Progenitor cell of endocrine pancreas (in vitro differentiated cells): ENCODE measurements at regions not wholly inside any gene's neighbourhood (a gene's known extent, or its start where the extent isn't known, plus 50 kb on each side); places are given as distances from the start of the nearest gene placed in this dataset.

Source experiments
- DNase-seq: peaks from one replicate; pipeline ENCODE4 v3.0.0; 2021; ENCODE audit warnings: low spot score; ENCODE audit not compliant: unreplicated experiment
- H3K27ac Mint-ChIP-seq: 2 replicates; pipeline ENCODE4 v1.8.0; 2021; ENCODE audit warnings: mild to moderate bottlenecking, moderate library complexity, mixed read lengths
- H3K27me3 Mint-ChIP-seq: 2 replicates; pipeline ENCODE4 v1.8.0; 2021; ENCODE audit warnings: mixed read lengths
- H3K36me3 Mint-ChIP-seq: 2 replicates; pipeline ENCODE4 v1.8.0; 2022; ENCODE audit warnings: mixed read lengths; ENCODE audit not compliant: insufficient read depth
- H3K4me1 Mint-ChIP-seq: 2 replicates; pipeline ENCODE4 v1.8.0; 2021; ENCODE audit warnings: low read depth, mixed read lengths
- H3K4me3 Mint-ChIP-seq: 2 replicates; pipeline ENCODE4 v1.8.0; 2021; ENCODE audit warnings: low read depth, mild to moderate bottlenecking, moderate library complexity, mixed read lengths
- H3K9me3 Mint-ChIP-seq: 2 replicates; pipeline ENCODE4 v1.8.0; 2021; ENCODE audit warnings: low read depth, mixed read lengths
- CTCF ChIP-seq: fragments of 200-600 bp; sonication (generic); IDR thresholded peaks from one replicate; pipeline ENCODE4 v1.5.0; 2021; ENCODE audit warnings: antibody characterized with exemption, mild to moderate bottlenecking; ENCODE audit not compliant: unreplicated experiment

DNA sequence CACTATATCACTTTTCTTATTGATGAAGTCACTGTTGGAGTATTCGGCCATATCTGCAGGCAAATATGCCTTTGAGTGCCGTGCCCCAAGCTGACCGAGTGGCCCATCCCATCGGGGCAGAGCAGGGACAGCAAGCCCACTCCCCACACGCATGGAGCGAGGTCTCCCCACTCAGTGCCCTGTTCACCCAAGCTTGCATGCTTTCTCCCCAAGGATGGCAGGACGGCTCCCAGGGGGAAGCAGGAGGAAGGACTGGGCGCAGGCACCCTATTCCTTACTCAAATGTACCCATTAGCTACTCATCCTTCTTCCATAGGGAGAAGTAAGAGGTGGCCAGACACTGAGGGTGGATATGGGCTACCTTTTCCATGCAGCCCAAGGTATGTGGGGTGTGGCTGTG, 309.0 kb downstream of the IRX1 start:
- no peak overlapping the region for H3K4me3 Mint-ChIP-seq
- no peak for DNase-seq
- H3K9me3 Mint-ChIP-seq = no peaks in the 10 kb centered on the region
- no peak for TF ChIP-seq CTCF
- H3K36me3 Mint-ChIP-seq = no peaks in the 10 kb centered on the region
- H3K27ac Mint-ChIP-seq = no peak overlapping the region
- peaks cover 12% of the 10 kb centered on the region for H3K27me3 Mint-ChIP-seq
- peaks cover 6% of the 10 kb centered on the region for H3K4me1 Mint-ChIP-seq

DNA sequence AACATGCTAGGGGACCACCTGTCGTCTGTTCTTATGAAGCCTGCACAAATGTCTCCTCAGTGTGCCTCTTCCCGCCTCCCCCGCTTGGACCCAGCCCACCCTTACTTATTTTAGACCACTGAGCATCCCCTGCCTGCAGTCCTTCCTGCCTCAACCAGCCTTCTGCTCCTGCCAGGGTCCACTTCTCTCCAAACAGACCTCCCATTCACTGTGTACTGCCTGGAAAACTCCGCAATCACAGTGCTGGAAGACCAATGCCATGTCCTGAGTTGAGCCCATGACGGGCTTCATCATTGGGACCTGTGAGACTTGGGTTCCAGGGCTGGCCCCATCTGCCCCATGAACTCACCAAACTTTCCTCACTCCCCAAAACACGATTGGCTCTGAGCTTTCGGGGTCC, 309.4 kb downstream of the IRX1 start:
- Mint-ChIP-seq H3K9me3 (no peaks in the 10 kb centered on the region), H3K4me3 (no peak overlapping the region), H3K4me1 (peaks cover 6% of the 10 kb centered on the region), H3K27ac (no peak overlapping the region), H3K36me3 (no peaks in the 10 kb centered on the region), H3K27me3 (peaks cover 14% of the 10 kb centered on the region)
- no peak for DNase-seq
- TF ChIP-seq CTCF = no peak

DNA sequence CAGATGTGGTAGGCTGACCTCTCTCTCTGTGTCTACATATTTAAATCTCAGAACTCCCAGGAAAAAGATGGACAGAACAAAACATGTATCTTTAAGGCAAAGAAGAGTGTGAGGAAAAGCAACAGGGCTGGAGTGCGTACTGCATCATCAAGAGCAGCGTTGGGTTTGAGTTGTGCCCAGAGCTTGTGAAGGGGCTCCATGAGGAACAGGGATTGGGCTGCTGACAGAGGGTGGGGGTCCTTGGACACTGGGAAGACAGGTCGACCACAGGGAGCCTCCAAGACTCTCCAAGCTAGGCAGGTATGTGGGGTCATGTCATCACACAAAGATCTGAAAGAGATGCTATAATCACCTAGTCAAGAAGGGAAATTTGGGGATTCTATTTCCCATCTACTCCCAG, 309.9 kb downstream of the IRX1 start:
- Mint-ChIP-seq H3K36me3 (no peaks in the 10 kb centered on the region), H3K27me3 (peaks cover 14% of the 10 kb centered on the region), H3K9me3 (no peaks in the 10 kb centered on the region), H3K27ac (no peak overlapping the region), H3K4me3 (no peak overlapping the region), H3K4me1 (peaks cover 6% of the 10 kb centered on the region)
- no peak for TF ChIP-seq CTCF
- no peak for DNase-seq

GRCh38 chr5:3911111-3911510, 315.5 kb downstream of the IRX1 start:
- no peak for TF ChIP-seq CTCF
- peaks cover 6% of the 10 kb centered on the region for H3K4me1 Mint-ChIP-seq
- peaks cover 18% of the 10 kb centered on the region for H3K27me3 Mint-ChIP-seq
- H3K9me3 Mint-ChIP-seq = no peaks in the 10 kb centered on the region
- H3K27ac Mint-ChIP-seq = no peak overlapping the region
- H3K4me3 Mint-ChIP-seq = no peak overlapping the region
- no peak for DNase-seq
- H3K36me3 Mint-ChIP-seq = no peaks in the 10 kb centered on the region

GRCh38 chr5:3911773-3912172, 316.1 kb downstream of the IRX1 start:
- no peak for TF ChIP-seq CTCF
- no peaks in the 10 kb centered on the region for H3K36me3 Mint-ChIP-seq
- H3K4me1 Mint-ChIP-seq = peaks cover 3% of the 10 kb centered on the region
- H3K27me3 Mint-ChIP-seq = peaks cover 16% of the 10 kb centered on the region
- H3K4me3 Mint-ChIP-seq = no peak overlapping the region
- DNase-seq = no peak
- H3K27ac Mint-ChIP-seq = no peak overlapping the region
- H3K9me3 Mint-ChIP-seq = no peaks in the 10 kb centered on the region
